ENCODE measurements at regions not wholly inside any gene's neighbourhood (a gene's known extent, or its start where the extent isn't known, plus 50 kb on each side); places are given as distances from the start of the nearest gene placed in this dataset.
"Not testable (repeated sequence)": the region's sequence is repeated elsewhere in the genome, so short reads cannot be mapped to it uniquely, and the experiment has no call there.

- H3K4me1 ChIP-seq (ENCODE audit: control insufficient read depth, extremely low read depth, insufficient read depth, low read length): no peaks in the 10 kb centered on the region
- H3K4me2 ChIP-seq (ENCODE audit: control insufficient read depth, extremely low read depth, insufficient read depth, low read depth, low read length): no peak overlapping the region
- H3K27me3 ChIP-seq (ENCODE audit: control insufficient read depth, extremely low read depth, insufficient read depth, low read length): no peaks in the 10 kb centered on the region
- DNase-seq (ENCODE audit: low read depth, low spot score) (no peak), FAIRE-seq (no peak)
- H3K4me3 ChIP-seq (ENCODE audit: control insufficient read depth in 2 of 3, extremely low read depth in 1 of 3, insufficient read depth in 2 of 3, low read depth in 1 of 3, low read length in 3 of 3): no peak overlapping the region
- no peaks in the 10 kb centered on the region for H3K9me1 ChIP-seq (ENCODE audit: control insufficient read depth, extremely low read depth, insufficient read depth, low read length)
- H2AFZ ChIP-seq (ENCODE audit: control insufficient read depth, low read length): no peak overlapping the region
- H3K9ac ChIP-seq (ENCODE audit: control insufficient read depth, extremely low read depth, insufficient read depth, low read length): no peak overlapping the region
- H4K20me1 ChIP-seq (ENCODE audit: control insufficient read depth, extremely low read depth, insufficient read depth, low read length): no peaks in the 10 kb centered on the region
- dilution Hi-C loops (cut with MboI; ENCODE audit: extremely low pct_ligation_motif_present, low sequenced_read_pairs): no loop called here
- no peak overlapping the region for H3K27ac ChIP-seq (ENCODE audit: control insufficient read depth, insufficient read depth, low read length)
- H3K79me2 ChIP-seq (ENCODE audit: control insufficient read depth, insufficient read depth, low read length): no peaks in the 10 kb centered on the region
- no peaks in the 10 kb centered on the region for H3K9me3 ChIP-seq (ENCODE audit: control insufficient read depth, low read depth, low read length)
- no peak for TF ChIP-seq EZH2 (IDR thresholded peaks at IDR 0.05; ENCODE audit: low read length)
- TF ChIP-seq, protein P1, sequence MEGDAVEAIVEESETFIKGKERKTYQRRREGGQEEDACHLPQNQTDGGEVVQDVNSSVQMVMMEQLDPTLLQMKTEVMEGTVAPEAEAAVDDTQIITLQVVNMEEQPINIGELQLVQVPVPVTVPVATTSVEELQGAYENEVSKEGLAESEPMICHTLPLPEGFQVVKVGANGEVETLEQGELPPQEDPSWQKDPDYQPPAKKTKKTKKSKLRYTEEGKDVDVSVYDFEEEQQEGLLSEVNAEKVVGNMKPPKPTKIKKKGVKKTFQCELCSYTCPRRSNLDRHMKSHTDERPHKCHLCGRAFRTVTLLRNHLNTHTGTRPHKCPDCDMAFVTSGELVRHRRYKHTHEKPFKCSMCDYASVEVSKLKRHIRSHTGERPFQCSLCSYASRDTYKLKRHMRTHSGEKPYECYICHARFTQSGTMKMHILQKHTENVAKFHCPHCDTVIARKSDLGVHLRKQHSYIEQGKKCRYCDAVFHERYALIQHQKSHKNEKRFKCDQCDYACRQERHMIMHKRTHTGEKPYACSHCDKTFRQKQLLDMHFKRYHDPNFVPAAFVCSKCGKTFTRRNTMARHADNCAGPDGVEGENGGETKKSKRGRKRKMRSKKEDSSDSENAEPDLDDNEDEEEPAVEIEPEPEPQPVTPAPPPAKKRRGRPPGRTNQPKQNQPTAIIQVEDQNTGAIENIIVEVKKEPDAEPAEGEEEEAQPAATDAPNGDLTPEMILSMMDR (optimal IDR thresholded peaks at IDR 0.05 in 1 of 3, IDR thresholded peaks at IDR 0.05 in 1 of 3, conservative IDR thresholded peaks at IDR 0.05 in 1 of 3; ENCODE audit: extremely low read depth in 1 of 3, insufficient read depth in 2 of 3, low read length in 3 of 3): no peak
- no peaks in the 10 kb centered on the region for H3K36me3 ChIP-seq (ENCODE audit: control insufficient read depth in 2 of 2, extremely low read depth in 1 of 2, insufficient read depth in 2 of 2, low read length in 2 of 2)
Observed at GRCh38 chr16:63403792-63404191, 1367.6 kb upstream of the CDH8 start.

GRCh38 chr16:63388277-63388676 is 1352.0 kb upstream of the CDH8 start:
- H4K20me1 ChIP-seq (ENCODE audit: control insufficient read depth, extremely low read depth, insufficient read depth, low read length); H3K27ac ChIP-seq (ENCODE audit: control insufficient read depth, insufficient read depth, low read length); FAIRE-seq; H3K27me3 ChIP-seq (ENCODE audit: control insufficient read depth, extremely low read depth, insufficient read depth, low read length); H3K9me3 ChIP-seq (ENCODE audit: control insufficient read depth, low read depth, low read length); H3K79me2 ChIP-seq (ENCODE audit: control insufficient read depth, insufficient read depth, low read length); H2AFZ ChIP-seq (ENCODE audit: control insufficient read depth, low read length); H3K9ac ChIP-seq (ENCODE audit: control insufficient read depth, extremely low read depth, insufficient read depth, low read length); H3K4me2 ChIP-seq (ENCODE audit: control insufficient read depth, extremely low read depth, insufficient read depth, low read depth, low read length); H3K4me3 ChIP-seq (ENCODE audit: control insufficient read depth in 2 of 3, extremely low read depth in 1 of 3, insufficient read depth in 2 of 3, low read depth in 1 of 3, low read length in 3 of 3); H3K9me1 ChIP-seq (ENCODE audit: control insufficient read depth, extremely low read depth, insufficient read depth, low read length); DNase-seq (ENCODE audit: low read depth, low spot score); H3K4me1 ChIP-seq (ENCODE audit: control insufficient read depth, extremely low read depth, insufficient read depth, low read length); H3K36me3 ChIP-seq (ENCODE audit: control insufficient read depth in 2 of 2, extremely low read depth in 1 of 2, insufficient read depth in 2 of 2, low read length in 2 of 2); dilution Hi-C loops (cut with MboI; ENCODE audit: extremely low pct_ligation_motif_present, low sequenced_read_pairs): not testable (repeated sequence)

- H3K36me3 ChIP-seq (ENCODE audit: control insufficient read depth in 2 of 2, extremely low read depth in 1 of 2, insufficient read depth in 2 of 2, low read length in 2 of 2): no peaks in the 10 kb centered on the region
- no peaks in the 10 kb centered on the region for H3K9me1 ChIP-seq (ENCODE audit: control insufficient read depth, extremely low read depth, insufficient read depth, low read length)
- no peak for DNase-seq (ENCODE audit: low read depth, low spot score)
- no peak overlapping the region for H3K27ac ChIP-seq (ENCODE audit: control insufficient read depth, insufficient read depth, low read length)
- H3K4me2 ChIP-seq (ENCODE audit: control insufficient read depth, extremely low read depth, insufficient read depth, low read depth, low read length): no peak overlapping the region
- TF ChIP-seq EZH2 (IDR thresholded peaks at IDR 0.05; ENCODE audit: low read length): no peak
- TF ChIP-seq, protein P1 (optimal IDR thresholded peaks at IDR 0.05 in 1 of 3, IDR thresholded peaks at IDR 0.05 in 1 of 3, conservative IDR thresholded peaks at IDR 0.05 in 1 of 3; ENCODE audit: extremely low read depth in 1 of 3, insufficient read depth in 2 of 3, low read length in 3 of 3): no peak
- H4K20me1 ChIP-seq (ENCODE audit: control insufficient read depth, extremely low read depth, insufficient read depth, low read length): no peaks in the 10 kb centered on the region
- no peak overlapping the region for H3K4me3 ChIP-seq (ENCODE audit: control insufficient read depth in 2 of 3, extremely low read depth in 1 of 3, insufficient read depth in 2 of 3, low read depth in 1 of 3, low read length in 3 of 3)
- H3K4me1 ChIP-seq (ENCODE audit: control insufficient read depth, extremely low read depth, insufficient read depth, low read length): no peaks in the 10 kb centered on the region
- H3K9me3 ChIP-seq (ENCODE audit: control insufficient read depth, low read depth, low read length): no peaks in the 10 kb centered on the region
- H3K27me3 ChIP-seq (ENCODE audit: control insufficient read depth, extremely low read depth, insufficient read depth, low read length): no peaks in the 10 kb centered on the region
- no peaks in the 10 kb centered on the region for H3K79me2 ChIP-seq (ENCODE audit: control insufficient read depth, insufficient read depth, low read length)
- H2AFZ ChIP-seq (ENCODE audit: control insufficient read depth, low read length): no peak overlapping the region
- no peak overlapping the region for H3K9ac ChIP-seq (ENCODE audit: control insufficient read depth, extremely low read depth, insufficient read depth, low read length)
- no peak for FAIRE-seq
- dilution Hi-C loops (cut with MboI; ENCODE audit: extremely low pct_ligation_motif_present, low sequenced_read_pairs): no loop called here
Observed at GRCh38 chr16:63385714-63386432, 1349.6 kb upstream of the CDH8 start.

Data from keratinocyte (primary cell).